Body of pancreas (tissue), 4 donors: ENCODE measurements at regions not wholly inside any gene's neighbourhood (a gene's known extent, or its start where the extent isn't known, plus 50 kb on each side); places are given as distances from the start of the nearest gene placed in this dataset.
A peak's percentile ranks its signal among the peaks of the same experiment; 100 is the strongest.

ENCODE experiments used
- ATAC-seq: fragments of 150-250 bp; one replicate; pipeline ENCODE4 v1.9.1; 2016
- DNase-seq, 4 donors: peaks; one replicate each; pipeline ENCODE4 v3.0.0-alpha.2; 2019
- H3K27ac ChIP-seq, 4 donors: fragments of 200-600 bp; sonication (generic); 1 replicate in 3 of 4; 2 replicates in 1 of 4; pipeline versions ENCODE4 v1.5.1 to v1.6.1; 2016 to 2019; ENCODE audit warnings: mild to moderate bottlenecking in 1 of 4, mixed read lengths in 1 of 4, moderate library complexity in 1 of 4
- H3K27me3 ChIP-seq, 2 donors: fragments of 200-600 bp; sonication (generic); one replicate each; pipeline ENCODE4 v1.6.0; 2016; ENCODE audit warnings: mild to moderate bottlenecking in 1 of 2
- H3K36me3 ChIP-seq, 2 donors: fragments of 200-600 bp; sonication (generic); replicated peaks in 1 of 2; 2 replicates each; pipeline ENCODE4 v1.5.1; 2016; ENCODE audit warnings: low read depth in 2 of 2; ENCODE audit not compliant: insufficient read depth in 1 of 2
- H3K4me1 ChIP-seq: fragments of 200-600 bp; sonication (generic); one replicate; pipeline ENCODE4 v1.6.0; 2016
- H3K4me3 ChIP-seq, 2 donors: fragments of 200-600 bp; sonication (generic); 1 replicate in 1 of 2; 2 replicates in 1 of 2; pipeline ENCODE4 v1.5.1; 2016 to 2019
- H3K9me3 ChIP-seq, 3 donors: fragments of 200-600 bp; sonication (generic); 1 replicate in 2 of 3; 2 replicates in 1 of 3; pipeline ENCODE4 v1.5.1; 2016
- POLR2A ChIP-seq, 3 donors: fragments of 450-650 bp; IDR thresholded peaks; one replicate each; pipeline ENCODE4 v1.6.1; 2016; ENCODE audit warnings: antibody characterized with exemption in 3 of 3, mild to moderate bottlenecking in 2 of 3
- WGBS, 2 donors: methylation state at CpG; one replicate each; pipeline ENCODE4 v1.1.5; 2017; 5-methylcytosine and 5-hydroxymethylcytosine counted together
- intact Hi-C: fragments of 100-400 bp; cut with DNase I; formaldehyde crosslinking; loops from one replicate; pipeline ENCODE4 v1.15.1; 2023
- TF ChIP-seq, protein P1 (sequence below), 7 experiments: fragments of 450-650 bp in 4 of 7; fragments of 200-600 bp in 3 of 7; sonication (generic) in 3 of 7; IDR thresholded peaks; one replicate each; pipeline ENCODE4 v1.5.1; 2016 to 2019; ENCODE audit warnings: antibody characterized with exemption in 7 of 7

DNA sequence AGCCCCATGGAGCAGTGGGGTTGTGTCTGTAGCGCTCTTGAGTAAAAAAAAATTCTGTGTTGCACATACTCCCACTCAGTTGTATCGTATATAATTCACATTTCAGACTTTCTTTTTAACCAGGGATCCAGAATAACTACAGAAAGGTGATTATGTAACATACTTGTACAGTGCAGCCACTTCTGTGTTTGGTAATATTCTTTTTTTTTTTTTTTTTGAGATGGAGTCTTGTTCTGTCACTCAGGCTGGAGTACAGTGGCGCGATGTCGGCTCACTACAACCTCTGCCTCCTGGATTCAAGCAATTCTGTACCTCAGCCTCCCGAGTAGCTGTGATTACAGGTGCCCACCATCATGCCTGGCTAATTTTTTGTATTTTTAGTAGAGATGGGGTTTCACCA lies 82.4 kb upstream of the MACF1 start:
- H3K36me3 ChIP-seq: no peaks in the 10 kb centered on the region
- ATAC-seq (no peak), DNase-seq (no peak)
- TF ChIP-seq, protein P1, sequence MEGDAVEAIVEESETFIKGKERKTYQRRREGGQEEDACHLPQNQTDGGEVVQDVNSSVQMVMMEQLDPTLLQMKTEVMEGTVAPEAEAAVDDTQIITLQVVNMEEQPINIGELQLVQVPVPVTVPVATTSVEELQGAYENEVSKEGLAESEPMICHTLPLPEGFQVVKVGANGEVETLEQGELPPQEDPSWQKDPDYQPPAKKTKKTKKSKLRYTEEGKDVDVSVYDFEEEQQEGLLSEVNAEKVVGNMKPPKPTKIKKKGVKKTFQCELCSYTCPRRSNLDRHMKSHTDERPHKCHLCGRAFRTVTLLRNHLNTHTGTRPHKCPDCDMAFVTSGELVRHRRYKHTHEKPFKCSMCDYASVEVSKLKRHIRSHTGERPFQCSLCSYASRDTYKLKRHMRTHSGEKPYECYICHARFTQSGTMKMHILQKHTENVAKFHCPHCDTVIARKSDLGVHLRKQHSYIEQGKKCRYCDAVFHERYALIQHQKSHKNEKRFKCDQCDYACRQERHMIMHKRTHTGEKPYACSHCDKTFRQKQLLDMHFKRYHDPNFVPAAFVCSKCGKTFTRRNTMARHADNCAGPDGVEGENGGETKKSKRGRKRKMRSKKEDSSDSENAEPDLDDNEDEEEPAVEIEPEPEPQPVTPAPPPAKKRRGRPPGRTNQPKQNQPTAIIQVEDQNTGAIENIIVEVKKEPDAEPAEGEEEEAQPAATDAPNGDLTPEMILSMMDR (IDR thresholded peaks at IDR 0.05): no peak
- TF ChIP-seq POLR2A (IDR thresholded peaks at IDR 0.05): no peak
- no peak overlapping the region for H3K27ac ChIP-seq
- peaks cover 28% of the 10 kb centered on the region for H3K4me1 ChIP-seq
- no peaks in the 10 kb centered on the region for H3K27me3 ChIP-seq
- intact Hi-C loops: no loop called here
- no peak overlapping the region for H3K4me3 ChIP-seq
- no peaks in the 10 kb centered on the region for H3K9me3 ChIP-seq
- WGBS, 2 donors: 97% methylated on average over 6 of the region's 6 CpGs

DNA sequence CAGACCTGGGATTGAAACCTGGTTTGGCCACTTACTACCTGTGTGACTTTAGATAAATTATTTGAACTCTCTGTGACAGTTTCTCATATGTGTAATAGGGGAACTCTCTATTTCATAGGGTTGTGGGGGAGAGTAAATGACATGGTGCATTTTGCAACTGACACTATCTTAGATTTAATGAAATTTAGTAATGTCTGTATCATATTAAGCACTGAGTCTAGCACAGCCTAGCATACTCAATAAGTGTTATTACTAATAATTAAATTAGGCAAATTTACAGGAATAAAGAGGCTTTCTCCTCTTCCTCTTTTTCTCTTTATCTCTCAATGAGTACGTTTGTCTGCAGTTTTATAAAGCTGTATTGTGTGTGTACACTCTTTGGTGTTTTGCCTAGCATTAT lies 80.2 kb upstream of the MACF1 start:
- no peaks in the 10 kb centered on the region for H3K9me3 ChIP-seq
- H3K27me3 ChIP-seq: no peaks in the 10 kb centered on the region
- H3K4me1 ChIP-seq: peaks cover 31% of the 10 kb centered on the region
- intact Hi-C loops: no loop called here
- H3K36me3 ChIP-seq: no peaks in the 10 kb centered on the region
- ATAC-seq: no peak
- no peak for DNase-seq
- no peak overlapping the region for H3K27ac ChIP-seq
- 69 to 89% methylated on average over 1 of the region's 1 CpG for WGBS, 2 donors
- no peak for TF ChIP-seq POLR2A (IDR thresholded peaks at IDR 0.05)
- TF ChIP-seq, protein P1 (IDR thresholded peaks at IDR 0.05): no peak
- no peak overlapping the region for H3K4me3 ChIP-seq

DNA sequence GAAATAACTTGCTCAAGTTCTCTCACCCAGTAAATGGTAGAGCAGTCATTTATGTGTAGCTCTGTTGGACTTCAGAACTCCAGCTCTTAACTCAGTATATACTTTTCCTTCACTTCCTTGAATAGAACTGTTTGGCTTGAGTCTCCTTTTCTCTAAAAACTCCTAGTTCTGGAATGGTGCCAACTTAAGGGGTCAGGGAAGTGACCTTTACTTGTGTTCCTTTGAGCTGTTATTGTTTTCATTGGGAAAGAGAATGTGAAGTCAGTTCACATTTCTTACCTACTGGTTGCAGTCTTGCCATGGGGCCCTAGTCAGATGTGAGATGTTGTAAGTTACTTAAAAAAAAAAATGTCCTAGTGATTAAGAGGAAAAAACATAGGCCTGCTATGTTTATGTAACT lies 77.0 kb upstream of the MACF1 start:
- ATAC-seq (peak; percentile 21), DNase-seq (peak in 1 of 4 donors; percentile 37)
- TF ChIP-seq, protein P1 (IDR thresholded peaks at IDR 0.05): no peak
- intact Hi-C loops: no loop called here
- H3K27ac ChIP-seq: peak overlapping the region; percentile 35 to 87 (median 84)
- no peak overlapping the region for H3K4me3 ChIP-seq
- H3K9me3 ChIP-seq: no peaks in the 10 kb centered on the region
- no peaks in the 10 kb centered on the region for H3K36me3 ChIP-seq
- H3K27me3 ChIP-seq: no peaks in the 10 kb centered on the region
- H3K4me1 ChIP-seq: peaks cover 46% of the 10 kb centered on the region

DNA sequence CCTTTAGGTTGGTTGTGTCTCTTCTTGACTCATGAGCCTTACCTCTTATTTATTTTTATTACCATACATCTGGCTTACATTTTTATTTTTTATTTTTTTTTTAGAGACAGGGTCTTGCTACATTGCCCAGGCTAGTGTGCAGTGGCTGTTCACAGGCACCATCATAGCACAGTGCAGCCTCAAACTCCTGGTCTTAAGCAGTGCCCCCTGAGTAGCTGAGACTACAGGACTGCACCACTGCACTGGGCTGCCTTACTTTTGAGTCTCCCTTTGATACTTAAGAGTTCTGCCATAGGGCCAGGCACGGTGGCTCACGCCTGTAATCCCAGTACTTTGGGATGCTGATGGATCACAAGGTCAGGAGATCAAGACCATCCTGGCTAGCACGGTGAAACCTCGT lies 76.4 kb upstream of the MACF1 start:
- ATAC-seq: no peak
- intact Hi-C loops: no loop called here

DNA sequence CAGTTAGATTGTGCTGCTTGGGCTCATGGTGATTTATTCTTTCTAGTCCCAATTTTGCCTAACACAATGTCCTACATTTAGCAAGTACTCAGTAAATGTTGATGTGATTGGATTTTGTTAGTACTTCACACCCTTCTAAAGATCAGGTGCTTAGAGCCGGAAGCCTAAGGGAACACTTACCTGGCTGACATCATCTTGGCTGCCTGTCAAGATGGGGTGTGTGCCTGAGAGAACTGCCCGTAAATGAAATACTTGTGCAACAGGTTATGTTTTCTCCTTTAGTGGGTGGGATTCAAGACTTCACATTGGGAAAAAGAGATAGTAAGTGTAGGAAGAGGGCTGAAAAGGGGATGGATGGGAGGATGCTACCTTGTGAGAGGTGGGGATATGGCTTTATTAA lies 75.5 kb upstream of the MACF1 start:
- TF ChIP-seq, protein P1 (IDR thresholded peaks at IDR 0.05): no peak
- TF ChIP-seq POLR2A (IDR thresholded peaks at IDR 0.05): peak in 2 of 3 donors; percentile 21 to 37
- ATAC-seq (peak; percentile 97), DNase-seq (peak; percentile 94 to 97 (median 97))
- no peaks in the 10 kb centered on the region for H3K9me3 ChIP-seq
- H3K4me3 ChIP-seq: no peak overlapping the region
- H3K4me1 ChIP-seq: peaks cover 55% of the 10 kb centered on the region
- no peaks in the 10 kb centered on the region for H3K27me3 ChIP-seq
- intact Hi-C loops: no loop called here
- H3K27ac ChIP-seq: peak overlapping the region; percentile 84 to 92 (median 86)
- 10 to 43% methylated on average over 2 of the region's 2 CpGs for WGBS, 2 donors
- no peaks in the 10 kb centered on the region for H3K36me3 ChIP-seq

More for the DNA sequence above, 76.4 kb upstream of the MACF1 start:
- H3K27me3 ChIP-seq: no peaks in the 10 kb centered on the region
- TF ChIP-seq POLR2A (IDR thresholded peaks at IDR 0.05): no peak
- TF ChIP-seq, protein P1 (IDR thresholded peaks at IDR 0.05): no peak
- DNase-seq: no peak
- H3K4me3 ChIP-seq: no peak overlapping the region
- no peaks in the 10 kb centered on the region for H3K9me3 ChIP-seq
- peaks cover 52% of the 10 kb centered on the region for H3K4me1 ChIP-seq
- no peaks in the 10 kb centered on the region for H3K36me3 ChIP-seq
- peak overlapping the region; percentile 84 to 92 (median 86) for H3K27ac ChIP-seq
- WGBS, 2 donors: 68 to 92% methylated on average over 4 of the region's 4 CpGs
